Myocyte (in vitro differentiated cells): ENCODE measurements at regions not wholly inside any gene's neighbourhood (a gene's known extent, or its start where the extent isn't known, plus 50 kb on each side); places are given as distances from the start of the nearest gene placed in this dataset.

ENCODE experiments used
- DNase-seq: peaks from one replicate; pipeline ENCODE4 v3.0.0-alpha.2; 2012; ENCODE audit warnings: low read depth

DNA sequence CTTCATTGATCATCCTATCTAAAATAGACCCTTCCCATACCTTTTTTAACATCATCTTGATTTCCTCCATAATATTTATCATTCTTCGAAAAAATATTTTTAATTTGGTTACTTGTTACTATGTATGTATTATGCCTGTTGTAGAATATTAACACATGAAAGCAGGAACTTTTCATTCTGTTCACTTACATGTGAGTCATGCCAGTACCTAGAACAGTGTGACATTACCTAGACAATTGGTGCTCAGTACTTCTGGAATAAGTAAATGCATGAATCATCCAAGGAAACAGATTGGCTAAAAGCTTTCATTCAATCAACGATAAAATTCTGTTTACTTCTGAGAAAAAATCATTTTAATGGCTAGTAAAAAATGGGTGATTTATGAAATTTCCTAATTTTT lies 76.4 kb downstream of the CXXC4 start:
- DNase-seq = no peak

DNA sequence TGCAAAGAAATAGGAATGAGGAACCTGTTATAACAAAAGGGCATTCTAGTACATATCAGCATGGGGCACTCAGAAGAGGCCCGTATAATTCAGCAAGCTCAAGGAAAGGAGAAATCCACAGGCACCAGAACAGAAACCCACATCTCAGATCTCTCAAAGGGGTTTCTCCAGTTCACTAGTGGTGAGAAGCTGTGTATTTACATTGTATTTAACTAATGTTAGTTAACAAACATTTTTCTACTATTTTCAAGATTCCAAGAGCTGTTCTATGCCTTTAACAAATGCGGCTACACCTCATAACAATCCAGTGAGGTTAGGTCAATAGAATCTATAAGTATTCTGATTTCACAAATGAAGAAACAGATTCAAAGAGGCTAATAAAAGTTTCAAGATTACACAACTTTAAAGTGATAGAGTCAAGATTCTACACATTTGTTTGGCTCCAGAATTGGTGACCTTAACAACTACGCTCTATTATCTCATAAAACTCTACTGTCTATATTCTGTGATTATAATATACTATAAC lies 77.3 kb downstream of the CXXC4 start:
- DNase-seq = no peak

DNA sequence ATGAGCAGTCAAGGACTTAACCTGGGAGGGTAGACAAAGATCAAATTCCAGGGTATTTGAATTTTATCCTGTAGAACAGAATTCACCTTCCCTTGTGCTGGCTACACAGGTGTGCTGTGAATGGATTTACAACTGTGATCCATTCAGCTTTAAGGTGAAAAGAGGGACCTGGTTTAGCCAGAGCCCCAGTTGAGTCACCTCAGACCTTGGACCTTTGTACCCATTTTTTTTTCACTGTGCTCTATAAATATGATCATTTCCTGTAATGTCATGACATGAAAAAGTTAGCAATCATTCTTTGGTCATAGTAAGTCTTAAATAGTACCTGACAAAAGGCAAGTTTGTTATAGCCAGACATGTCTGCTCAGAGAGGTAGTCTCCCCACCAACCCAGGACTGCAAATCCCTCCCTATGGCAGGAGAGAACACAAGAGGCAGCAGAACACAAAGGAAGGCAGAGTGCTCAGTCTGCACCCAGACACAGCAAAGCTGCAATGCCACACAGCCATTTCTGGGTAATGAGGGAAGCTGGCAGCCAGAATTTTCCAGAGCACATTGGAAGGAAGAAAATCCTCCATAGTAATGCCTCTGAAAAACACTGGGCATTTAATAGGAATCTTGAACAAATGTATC lies 77.9 kb downstream of the CXXC4 start:
- no peak for DNase-seq

DNA sequence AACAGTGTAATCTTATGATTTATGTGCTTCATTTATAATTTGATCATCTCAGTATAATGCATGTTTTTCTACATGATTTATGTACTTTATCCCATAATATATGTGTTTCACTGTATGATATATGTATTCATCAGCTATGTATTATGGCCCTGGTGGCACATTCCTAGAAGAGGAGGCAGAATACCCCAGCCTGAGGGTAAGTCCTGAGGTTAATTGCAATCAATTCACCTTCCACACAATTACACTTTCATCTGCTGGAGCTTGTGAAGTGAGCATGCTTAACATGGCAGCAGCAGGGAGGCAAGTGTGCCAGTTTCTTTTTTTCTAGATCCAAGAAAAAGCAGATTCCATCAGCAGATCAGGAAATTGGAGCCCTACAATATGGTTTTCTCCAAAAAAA lies 81.2 kb downstream of the CXXC4 start:
- no peak for DNase-seq

DNA sequence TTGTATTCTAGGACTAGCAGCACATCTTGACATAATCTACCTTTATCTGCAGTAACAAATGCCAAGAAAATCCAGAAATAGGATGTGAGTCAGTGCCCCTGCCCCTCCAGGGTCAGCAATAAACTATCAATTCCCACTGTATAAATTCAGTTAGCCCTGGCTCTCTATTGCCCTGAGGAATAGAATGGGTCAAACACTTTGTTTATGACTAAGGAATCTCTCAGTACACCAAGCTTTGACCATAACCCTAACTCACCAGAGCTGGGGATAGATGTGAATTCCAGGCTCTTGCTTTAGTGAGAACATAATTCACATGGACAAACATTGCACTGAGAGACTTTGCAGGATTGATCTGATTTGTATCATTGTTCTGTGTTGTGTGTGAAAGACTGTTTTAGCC lies 82.3 kb downstream of the CXXC4 start:
- no peak for DNase-seq

DNA sequence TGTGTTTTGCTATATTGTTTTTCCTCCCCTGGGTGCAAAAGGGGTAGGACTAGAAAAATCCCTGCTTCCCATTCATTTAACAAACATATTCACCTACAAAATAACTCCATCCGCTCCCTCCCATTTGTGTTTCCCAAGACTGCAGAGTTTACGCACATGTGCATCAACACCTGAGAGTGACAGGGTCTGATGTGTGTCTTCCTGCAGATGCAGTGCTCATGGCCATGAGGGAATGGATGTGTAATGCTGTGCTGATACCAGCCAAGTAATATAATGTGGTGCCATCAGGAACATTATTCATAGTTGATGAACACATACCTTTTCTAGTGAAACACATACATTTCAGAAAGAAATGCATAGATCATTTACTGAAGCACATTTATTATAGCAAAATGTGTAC lies 83.2 kb downstream of the CXXC4 start:
- no peak for DNase-seq

DNA sequence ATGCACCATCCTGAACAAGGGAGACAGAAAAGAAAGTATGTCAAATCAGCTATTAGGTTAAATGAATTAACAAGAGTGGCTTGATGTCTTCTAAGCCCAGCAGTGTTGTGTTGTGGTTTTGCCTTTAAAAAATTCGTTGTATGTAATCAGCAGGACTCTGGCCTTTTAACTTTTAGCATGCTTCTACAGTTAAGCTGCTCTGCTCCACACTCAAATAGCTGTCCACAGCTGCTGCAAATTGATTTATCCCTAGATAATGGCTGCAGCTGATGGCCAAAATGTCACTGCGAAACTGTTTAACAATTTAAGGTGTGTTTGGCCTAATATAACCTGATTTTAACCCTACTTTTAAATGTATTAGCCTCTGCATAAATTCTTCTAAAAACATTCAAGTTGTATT lies 85.8 kb downstream of the CXXC4 start:
- no peak for DNase-seq

DNA sequence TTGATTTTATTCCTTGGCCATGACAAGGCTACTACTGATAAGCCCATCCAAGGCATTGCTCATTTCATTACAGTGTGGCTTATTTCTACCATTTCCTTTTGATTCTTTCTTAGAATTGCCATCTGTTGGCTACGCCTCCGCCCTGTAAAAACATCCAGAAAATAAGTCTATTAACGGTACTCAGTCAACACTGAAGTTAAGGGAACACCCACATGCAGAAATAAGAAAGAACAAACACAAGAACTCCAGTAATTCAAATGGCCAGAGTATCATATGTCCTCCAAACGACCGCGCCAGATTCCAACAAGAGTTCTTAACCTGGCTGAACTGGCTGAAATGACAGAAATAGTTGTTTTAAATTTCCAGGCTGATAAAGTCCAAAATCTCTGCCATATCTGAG lies 90.3 kb downstream of the CXXC4 start:
- DNase-seq = no peak

DNA sequence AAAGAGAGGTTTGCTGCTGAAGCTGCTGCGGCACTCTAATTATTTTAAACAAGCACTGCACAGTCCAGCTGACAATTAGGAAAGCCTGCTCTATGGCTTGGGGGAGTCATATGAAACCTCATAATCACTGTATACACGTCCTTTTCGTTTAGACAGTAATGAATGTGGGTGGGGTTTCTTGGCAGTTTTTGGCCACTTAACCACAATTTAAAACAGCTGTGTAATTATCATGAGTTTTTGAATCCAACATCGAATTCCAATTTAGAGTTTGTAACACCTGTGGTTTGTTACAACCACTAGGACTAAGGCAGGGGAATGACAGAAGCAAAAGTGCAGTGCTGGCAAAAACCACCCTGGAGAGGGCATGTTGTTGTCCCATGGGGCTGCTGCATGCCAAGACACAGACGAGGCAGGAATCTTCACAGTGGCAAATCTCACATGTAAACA lies 99.5 kb downstream of the CXXC4 start:
- peak; percentile 27 for DNase-seq

DNA sequence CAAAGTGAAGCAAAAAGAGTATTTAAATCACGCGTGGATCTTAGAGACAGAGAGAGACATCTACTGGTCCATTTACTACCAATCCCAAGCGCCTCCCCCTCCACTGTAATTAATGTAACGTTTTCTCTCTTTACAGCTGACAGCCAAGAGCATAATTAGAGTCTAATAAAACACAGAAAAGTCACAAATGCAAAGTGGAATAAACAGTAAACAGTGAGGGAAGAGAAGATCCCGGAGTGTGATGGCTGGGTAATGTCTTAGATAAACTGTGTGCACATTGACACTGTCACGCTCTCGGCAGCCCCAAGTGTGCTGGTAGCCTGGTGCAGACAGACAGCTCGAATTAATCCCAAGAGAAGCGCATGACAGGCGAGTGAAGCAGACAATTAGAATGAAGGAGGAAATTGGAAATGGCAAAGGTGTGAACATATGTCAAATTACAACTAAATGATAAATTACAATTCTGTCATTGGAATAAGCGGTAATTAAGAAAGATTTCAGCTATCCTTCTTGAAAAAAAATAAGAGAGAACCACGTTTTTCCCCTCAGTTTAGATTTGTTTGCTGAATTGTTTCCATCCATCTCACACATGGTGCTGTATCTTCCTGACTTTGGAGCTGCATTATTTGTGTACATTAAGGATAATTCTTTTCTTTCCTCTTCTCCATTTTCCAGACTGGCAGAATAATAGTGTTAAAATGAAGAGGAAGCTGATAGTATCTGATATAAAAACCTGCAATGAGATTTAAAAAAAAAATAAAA lies 100.1 kb downstream of the CXXC4 start:
- DNase-seq = no peak

DNA sequence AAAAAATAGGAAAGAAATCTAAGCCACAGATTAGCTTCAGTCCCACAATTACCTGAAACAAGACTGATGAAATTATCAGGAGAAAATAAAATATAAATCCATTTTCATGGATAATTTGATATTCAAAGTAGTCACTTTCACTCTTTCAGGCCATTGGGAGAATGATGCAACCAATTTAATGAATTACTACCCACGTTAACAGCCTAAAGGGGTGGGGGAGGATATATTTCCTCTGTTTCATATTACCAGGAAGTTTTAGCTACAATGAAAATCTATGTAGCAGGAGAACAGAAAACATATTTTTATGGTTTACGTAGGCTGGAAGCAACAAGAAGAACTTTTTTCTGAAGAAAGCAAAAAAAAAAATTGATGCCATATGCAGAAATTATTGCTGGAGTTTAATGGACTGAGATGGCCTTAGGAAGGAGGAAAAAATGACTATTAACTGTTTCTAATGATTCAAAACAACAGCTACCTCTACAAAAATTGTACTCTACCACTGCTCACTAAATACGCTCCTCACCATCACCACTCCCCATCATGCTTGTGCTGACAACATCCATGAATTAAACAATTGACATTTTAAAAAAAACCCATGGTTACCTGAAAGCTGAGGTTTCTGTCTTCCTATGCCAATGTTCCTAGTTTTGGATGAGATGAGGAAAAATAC lies 100.9 kb downstream of the CXXC4 start:
- no peak for DNase-seq

DNA sequence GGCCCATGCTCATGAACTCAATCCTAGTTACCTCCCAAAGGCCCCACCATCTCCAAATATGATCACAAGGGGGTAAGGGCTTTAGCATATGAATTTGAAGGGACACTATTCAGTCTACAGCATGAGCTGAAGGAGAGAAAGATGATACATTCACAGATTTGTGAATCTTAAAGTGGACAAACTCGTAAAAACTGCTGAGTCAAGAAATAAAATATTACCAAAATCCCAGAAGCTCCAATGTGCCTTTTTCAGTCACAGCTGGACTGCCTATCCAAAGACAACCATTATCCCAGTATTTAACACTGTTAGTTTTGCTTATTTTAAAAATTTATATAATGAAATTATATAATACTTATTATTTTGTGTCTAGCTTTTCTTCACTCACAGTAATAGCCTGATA lies 109.0 kb downstream of the CXXC4 start:
- DNase-seq = no peak

DNA sequence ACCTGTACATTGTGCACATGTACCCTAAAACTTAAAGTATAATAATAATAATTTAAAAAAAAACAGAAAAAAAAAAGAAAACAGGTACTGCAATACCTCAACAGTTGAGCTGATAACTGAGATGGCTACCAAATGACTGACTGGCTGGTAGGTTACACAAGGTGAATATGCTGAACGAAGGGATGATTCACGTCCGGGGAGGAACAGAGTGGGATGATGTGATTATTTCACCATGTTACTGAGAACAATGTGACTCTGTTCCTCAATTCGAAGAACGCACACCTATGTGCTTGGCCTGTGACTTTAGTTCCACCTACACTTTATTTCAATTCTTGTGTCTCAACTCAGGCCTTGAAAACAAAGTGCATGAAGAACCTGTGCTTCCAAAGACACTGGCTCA lies 111.7 kb downstream of the CXXC4 start:
- no peak for DNase-seq

DNA sequence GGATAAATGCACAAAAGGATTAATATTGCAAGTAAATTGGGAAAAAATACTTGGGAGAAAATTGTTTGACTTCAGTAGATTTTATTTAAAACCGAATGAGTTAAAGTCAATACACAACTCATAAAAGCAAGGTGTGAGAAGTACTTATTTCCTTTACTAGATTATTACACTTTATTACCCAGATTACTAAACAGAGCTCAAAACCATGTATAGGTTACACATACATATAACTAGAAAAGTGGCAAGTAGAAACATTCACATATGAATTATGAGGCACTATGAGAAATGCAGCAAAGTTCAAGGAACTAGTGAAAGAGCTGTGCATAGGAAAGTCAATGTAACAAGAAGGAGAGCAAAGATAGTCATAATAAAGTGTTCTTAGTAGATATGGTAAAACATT lies 113.0 kb downstream of the CXXC4 start:
- DNase-seq = no peak

DNA sequence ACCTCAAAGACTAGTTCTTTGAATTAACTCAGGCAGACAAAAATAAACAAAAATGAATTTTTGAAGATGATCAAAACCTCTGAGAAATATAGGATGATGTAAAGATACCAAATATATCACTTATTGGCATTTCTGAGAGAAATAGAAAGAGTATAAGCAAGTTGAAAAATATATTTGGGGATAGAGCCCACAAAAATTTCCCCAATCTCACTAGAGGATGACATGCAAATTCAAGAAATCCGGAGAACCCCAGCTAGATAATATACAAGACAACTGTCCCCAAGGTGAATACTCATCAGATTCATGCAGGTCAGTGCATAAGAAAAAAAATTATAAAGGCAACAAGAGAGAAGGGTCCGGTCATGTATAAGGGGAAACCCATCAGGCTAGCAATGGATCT lies 129.1 kb downstream of the CXXC4 start:
- no peak for DNase-seq

DNA sequence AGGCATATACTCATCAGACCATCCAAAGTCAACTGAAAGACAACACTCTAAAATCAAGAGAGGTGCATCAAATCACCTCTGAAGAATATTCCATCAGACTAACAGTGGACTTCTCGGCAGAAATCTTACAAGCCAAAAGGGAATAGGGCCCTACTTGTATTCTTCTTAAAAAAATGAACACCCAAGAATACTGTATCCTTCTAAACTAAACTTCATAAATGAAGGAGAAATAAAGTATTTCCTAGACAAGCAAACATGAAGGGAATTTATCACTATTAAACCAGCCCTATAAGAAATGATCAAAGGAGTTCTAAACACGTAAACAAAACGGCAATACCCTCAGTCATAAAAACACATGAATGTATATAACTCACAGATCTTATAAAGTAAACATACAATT lies 141.2 kb downstream of the CXXC4 start:
- DNase-seq = no peak

DNA sequence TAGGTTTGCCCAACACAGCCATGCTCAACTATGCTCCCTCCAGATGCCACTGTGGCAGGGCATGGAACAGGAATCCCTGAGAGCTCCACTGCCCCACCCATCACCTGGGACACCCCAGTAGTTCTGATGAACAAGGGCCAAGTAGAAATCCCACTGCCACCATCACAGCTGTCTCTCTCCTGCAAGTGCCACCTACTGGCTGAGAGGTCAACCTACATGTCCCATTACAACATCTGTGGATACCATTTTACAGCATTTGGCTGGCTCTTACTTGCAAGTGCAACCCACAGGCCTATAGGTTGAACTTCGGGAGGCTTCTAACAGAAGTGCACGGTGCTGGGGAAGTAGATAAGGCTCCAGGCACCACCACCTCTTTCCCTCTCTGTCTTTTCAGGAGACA lies 142.5 kb downstream of the CXXC4 start:
- DNase-seq = no peak

DNA sequence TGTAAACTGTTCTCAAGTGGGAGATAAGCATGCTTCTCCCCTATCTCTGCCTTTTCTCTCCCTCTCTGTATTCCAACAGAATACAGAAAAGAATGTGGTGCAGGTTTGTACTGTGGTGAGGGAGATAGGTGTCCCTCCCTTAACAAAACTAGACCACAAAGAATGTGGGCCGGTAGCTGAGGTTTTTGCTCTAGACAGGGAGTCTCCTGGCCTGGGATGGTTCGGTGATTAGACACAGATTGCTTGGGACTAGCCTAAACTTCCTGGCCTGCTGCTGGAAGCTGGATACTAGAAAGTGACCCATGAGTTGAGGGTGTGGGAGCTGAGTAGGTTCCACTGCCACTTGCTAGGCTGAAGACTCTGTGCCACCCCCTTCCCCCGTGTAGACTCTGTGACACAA lies 143.0 kb downstream of the CXXC4 start:
- no peak for DNase-seq

DNA sequence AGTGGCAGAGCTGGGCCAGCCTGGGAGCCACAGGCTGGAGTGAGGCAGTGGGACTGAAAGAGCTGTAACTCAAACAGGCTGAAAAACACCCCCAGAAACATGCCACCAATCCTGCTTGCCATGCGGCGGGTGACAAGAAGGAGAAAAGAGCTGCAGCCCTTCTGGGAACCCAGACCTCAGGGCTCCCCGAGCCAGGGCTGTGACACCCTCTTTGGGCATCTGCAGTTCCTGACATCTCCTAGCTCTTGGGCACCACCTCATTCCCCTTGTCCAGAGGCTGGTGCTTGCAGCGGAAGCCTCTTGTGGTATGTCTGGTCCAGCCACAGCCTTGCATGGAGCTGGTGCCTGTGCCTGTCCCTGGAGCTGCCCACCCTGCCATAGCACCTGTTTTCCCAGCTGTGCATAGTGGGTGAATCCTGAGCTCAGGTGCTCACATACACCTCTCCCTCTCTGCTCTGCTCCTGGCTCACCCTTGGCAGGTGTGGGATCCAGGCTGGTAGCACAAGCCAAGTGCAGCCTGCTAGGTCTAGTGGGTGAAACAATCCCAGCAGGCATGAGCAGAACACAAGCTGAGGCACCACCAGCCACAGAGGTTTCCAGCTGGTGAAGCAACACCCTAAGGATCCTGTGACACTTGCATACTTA lies 149.0 kb downstream of the CXXC4 start:
- no peak for DNase-seq

DNA sequence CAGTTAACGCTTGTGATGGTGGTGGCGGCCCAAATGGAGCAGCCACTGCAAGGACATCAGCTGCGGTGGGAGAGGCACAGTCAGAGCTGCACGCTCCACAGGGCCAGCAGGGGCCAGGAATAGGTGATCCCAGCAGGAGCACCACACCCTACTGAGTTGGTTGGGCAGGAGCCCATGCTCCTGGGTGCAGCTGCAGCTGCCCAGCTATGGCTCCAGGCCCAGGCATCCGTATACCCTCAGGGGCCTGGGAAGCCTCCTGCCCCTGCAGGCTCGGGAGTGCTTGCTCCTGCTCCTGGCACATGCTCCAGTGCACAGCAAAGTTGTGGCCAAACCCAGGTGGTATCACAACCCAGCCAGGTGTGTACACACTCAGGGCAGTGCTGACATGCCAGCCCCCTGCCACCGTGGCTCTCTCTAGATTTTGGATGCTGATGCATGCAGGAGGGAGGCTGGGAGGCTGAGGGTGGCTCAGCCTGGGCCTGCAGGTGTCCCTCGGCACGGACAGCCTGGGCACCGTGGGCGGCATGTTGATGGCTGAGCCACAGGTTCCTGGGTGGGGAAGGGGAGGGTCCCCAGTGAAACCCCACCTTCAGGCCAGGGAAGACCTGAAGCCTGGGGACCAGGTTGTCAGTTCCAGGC lies 150.2 kb downstream of the CXXC4 start:
- DNase-seq = no peak

DNA sequence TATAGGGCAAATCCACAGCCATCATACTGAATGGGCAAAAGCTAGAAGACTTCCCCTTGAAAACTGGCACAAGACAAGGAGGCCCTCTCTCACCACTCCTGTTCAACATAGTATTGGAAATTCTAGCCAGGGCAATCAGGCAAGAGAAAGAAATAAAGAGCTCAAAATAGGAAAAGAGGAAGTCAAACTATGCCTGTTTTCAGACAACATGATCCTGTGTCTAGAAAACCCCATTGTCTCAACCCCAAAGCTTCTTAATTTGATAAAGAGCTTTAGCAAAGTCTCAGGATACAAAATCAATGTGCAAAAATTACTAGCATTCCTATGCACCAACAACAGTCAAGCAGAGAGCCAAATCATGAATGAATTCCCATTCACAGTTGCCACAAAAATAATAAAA lies 160.3 kb downstream of the CXXC4 start:
- DNase-seq = no peak
